Islet of Langerhans (tissue), 1 donor: ENCODE measurements at regions not wholly inside any gene's neighbourhood (a gene's known extent, or its start where the extent isn't known, plus 50 kb on each side); places are given as distances from the start of the nearest gene placed in this dataset.
"Not testable (repeated sequence)": the region's sequence is repeated elsewhere in the genome, so short reads cannot be mapped to it uniquely, and the experiment has no call there.

Experiments used
- FAIRE-seq: peaks from one replicate; lab custom pipeline; 2011; peaks lifted over from hg19 to GRCh38; lab: Jason Lieb, UNC

GRCh38 chr6:14571746-14572145 lies 454.2 kb downstream of the CD83 start:
- FAIRE-seq: no peak

- FAIRE-seq: no peak
These were observed 455.7 kb downstream of the CD83 start for GRCh38 chr6:14573267-14573666.

- no peak for FAIRE-seq
These were observed 456.2 kb downstream of the CD83 start for GRCh38 chr6:14573703-14574290.

- FAIRE-seq: no peak
These were observed 458.4 kb downstream of the CD83 start for GRCh38 chr6:14575961-14576360.

GRCh38 chr6:14578994-14579393 lies 461.4 kb downstream of the CD83 start:
- no peak for FAIRE-seq

GRCh38 chr6:14582749-14583148 lies 465.2 kb downstream of the CD83 start:
- no peak for FAIRE-seq

- FAIRE-seq: no peak
These were observed 466.3 kb downstream of the CD83 start for GRCh38 chr6:14583826-14584225.

GRCh38 chr6:14584450-14584849 lies 466.9 kb downstream of the CD83 start:
- no peak for FAIRE-seq

- no peak for FAIRE-seq
These were observed 468.1 kb downstream of the CD83 start for GRCh38 chr6:14585689-14586088.

GRCh38 chr6:14589175-14589574 lies 471.6 kb downstream of the CD83 start:
- FAIRE-seq: no peak

- FAIRE-seq: no peak
These were observed 473.0 kb downstream of the CD83 start for GRCh38 chr6:14590586-14590985.

- no peak for FAIRE-seq
These were observed 474.4 kb downstream of the CD83 start for GRCh38 chr6:14591998-14592397.

- no peak for FAIRE-seq
These were observed 475.7 kb downstream of the CD83 start for GRCh38 chr6:14593286-14593685.

GRCh38 chr6:14595751-14596150 lies 478.2 kb downstream of the CD83 start:
- FAIRE-seq: no peak

GRCh38 chr6:14596410-14596809 lies 478.8 kb downstream of the CD83 start:
- no peak for FAIRE-seq

- no peak for FAIRE-seq
These were observed 479.5 kb downstream of the CD83 start for GRCh38 chr6:14597090-14597489.

GRCh38 chr6:14598017-14598864 lies 480.7 kb downstream of the CD83 start:
- FAIRE-seq: no peak

- not testable (repeated sequence) for FAIRE-seq
These were observed 482.7 kb downstream of the CD83 start for GRCh38 chr6:14600306-14600705.

GRCh38 chr6:14601490-14601889 lies 483.9 kb downstream of the CD83 start:
- peak; percentile 94 for FAIRE-seq

- FAIRE-seq: no peak
These were observed 488.8 kb downstream of the CD83 start for GRCh38 chr6:14606353-14606752.

- no peak for FAIRE-seq
These were observed 492.6 kb downstream of the CD83 start for GRCh38 chr6:14610141-14610540.

GRCh38 chr6:14612016-14612980 lies 494.7 kb downstream of the CD83 start:
- FAIRE-seq: no peak

GRCh38 chr6:14614631-14615030 lies 497.1 kb downstream of the CD83 start:
- no peak for FAIRE-seq
